Right atrium auricular region (tissue), 2 donors: ENCODE measurements at regions not wholly inside any gene's neighbourhood (a gene's known extent, or its start where the extent isn't known, plus 50 kb on each side); places are given as distances from the start of the nearest gene placed in this dataset.

Experiments
- DNase-seq: peaks from one replicate; pipeline ENCODE4 v3.0.0-alpha.2; 2019; ENCODE audit warnings: low spot score
- H3K27ac ChIP-seq, 2 donors: fragments of 200-600 bp; sonication (generic); 1 replicate in 1 of 2; 2 replicates in 1 of 2; pipeline ENCODE4 v1.5.1; 2016 to 2019
- H3K27me3 ChIP-seq, 2 donors: fragments of 200-600 bp; sonication (generic); one replicate each; pipeline versions ENCODE4 v1.5.1 to v1.6.0; 2017 to 2019
- H3K36me3 ChIP-seq: fragments of 200-600 bp; sonication (generic); one replicate; pipeline ENCODE4 v1.5.1; 2016
- H3K4me1 ChIP-seq, 2 donors: fragments of 200-600 bp; sonication (generic); one replicate each; pipeline versions ENCODE4 v1.5.1 to v1.6.0; 2017 to 2019
- H3K4me3 ChIP-seq, 2 donors: fragments of 200-600 bp; sonication (generic); 1 replicate in 1 of 2; 2 replicates in 1 of 2; pipeline ENCODE4 v1.5.1; 2017 to 2019; ENCODE audit warnings: mild to moderate bottlenecking in 1 of 2, moderate library complexity in 1 of 2
- H3K9me3 ChIP-seq, 2 donors: fragments of 200-600 bp; sonication (generic); one replicate each; pipeline ENCODE4 v1.5.1; 2019
- CTCF ChIP-seq, 2 donors: fragments of 200-600 bp; sonication (generic); IDR thresholded peaks; one replicate each; pipeline ENCODE4 v1.5.1; 2019; ENCODE audit warnings: antibody characterized with exemption in 2 of 2

- DNase-seq, result no peak
- no peaks in the 10 kb centered on the region for H3K4me1 ChIP-seq
- H3K9me3 ChIP-seq, result no peaks in the 10 kb centered on the region
- no peak for TF ChIP-seq CTCF (IDR thresholded peaks at IDR 0.05)
- no peak overlapping the region for H3K4me3 ChIP-seq
- no peak overlapping the region for H3K27ac ChIP-seq
- no peaks in the 10 kb centered on the region for H3K27me3 ChIP-seq
- no peaks in the 10 kb centered on the region for H3K36me3 ChIP-seq
These were observed 105.6 kb upstream of the HES1 start for GRCh38 chr3:194030372-194030771.

DNA sequence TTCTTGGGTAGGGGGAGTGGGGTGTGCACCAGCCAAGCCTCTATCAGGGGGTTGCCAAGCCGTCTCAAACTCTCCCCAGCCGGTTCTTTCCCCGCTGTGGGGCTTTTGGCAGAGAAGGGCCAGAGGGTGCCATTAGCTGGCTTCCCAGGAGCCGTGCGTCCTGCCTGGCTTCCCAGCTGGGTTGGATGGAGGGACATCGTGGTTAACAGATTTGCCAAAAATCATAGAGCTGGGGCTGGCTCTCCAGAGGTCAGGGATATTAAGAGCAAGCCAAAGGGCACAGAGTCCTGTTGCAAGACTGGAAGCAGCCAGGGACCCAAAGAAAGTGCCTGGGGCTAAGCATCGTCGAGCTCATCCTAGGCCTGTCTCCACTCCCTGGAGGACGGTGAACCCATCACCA, 104.6 kb upstream of the HES1 start:
- no peak for TF ChIP-seq CTCF (IDR thresholded peaks at IDR 0.05)
- Histone ChIP-seq H3K36me3 (no peaks in the 10 kb centered on the region), H3K27ac (no peak overlapping the region), H3K27me3 (no peaks in the 10 kb centered on the region), H3K4me1 (no peaks in the 10 kb centered on the region), H3K4me3 (no peak overlapping the region), H3K9me3 (no peaks in the 10 kb centered on the region)
- DNase-seq, result no peak

GRCh38 chr3:194031867-194032635, 103.9 kb upstream of the HES1 start:
- Histone ChIP-seq H3K27ac (no peak overlapping the region), H3K27me3 (no peaks in the 10 kb centered on the region), H3K4me3 (no peak overlapping the region), H3K9me3 (no peaks in the 10 kb centered on the region), H3K4me1 (no peaks in the 10 kb centered on the region), H3K36me3 (no peaks in the 10 kb centered on the region)
- DNase-seq, result no peak
- no peak for TF ChIP-seq CTCF (IDR thresholded peaks at IDR 0.05)

GRCh38 chr3:194032828-194033435, 103.0 kb upstream of the HES1 start:
- no peaks in the 10 kb centered on the region for H3K4me1 ChIP-seq
- DNase-seq, result no peak
- H3K27ac ChIP-seq, result no peak overlapping the region
- no peaks in the 10 kb centered on the region for H3K9me3 ChIP-seq
- no peak for TF ChIP-seq CTCF (IDR thresholded peaks at IDR 0.05)
- H3K4me3 ChIP-seq, result no peak overlapping the region
- H3K27me3 ChIP-seq, result no peaks in the 10 kb centered on the region
- H3K36me3 ChIP-seq, result no peaks in the 10 kb centered on the region

DNA sequence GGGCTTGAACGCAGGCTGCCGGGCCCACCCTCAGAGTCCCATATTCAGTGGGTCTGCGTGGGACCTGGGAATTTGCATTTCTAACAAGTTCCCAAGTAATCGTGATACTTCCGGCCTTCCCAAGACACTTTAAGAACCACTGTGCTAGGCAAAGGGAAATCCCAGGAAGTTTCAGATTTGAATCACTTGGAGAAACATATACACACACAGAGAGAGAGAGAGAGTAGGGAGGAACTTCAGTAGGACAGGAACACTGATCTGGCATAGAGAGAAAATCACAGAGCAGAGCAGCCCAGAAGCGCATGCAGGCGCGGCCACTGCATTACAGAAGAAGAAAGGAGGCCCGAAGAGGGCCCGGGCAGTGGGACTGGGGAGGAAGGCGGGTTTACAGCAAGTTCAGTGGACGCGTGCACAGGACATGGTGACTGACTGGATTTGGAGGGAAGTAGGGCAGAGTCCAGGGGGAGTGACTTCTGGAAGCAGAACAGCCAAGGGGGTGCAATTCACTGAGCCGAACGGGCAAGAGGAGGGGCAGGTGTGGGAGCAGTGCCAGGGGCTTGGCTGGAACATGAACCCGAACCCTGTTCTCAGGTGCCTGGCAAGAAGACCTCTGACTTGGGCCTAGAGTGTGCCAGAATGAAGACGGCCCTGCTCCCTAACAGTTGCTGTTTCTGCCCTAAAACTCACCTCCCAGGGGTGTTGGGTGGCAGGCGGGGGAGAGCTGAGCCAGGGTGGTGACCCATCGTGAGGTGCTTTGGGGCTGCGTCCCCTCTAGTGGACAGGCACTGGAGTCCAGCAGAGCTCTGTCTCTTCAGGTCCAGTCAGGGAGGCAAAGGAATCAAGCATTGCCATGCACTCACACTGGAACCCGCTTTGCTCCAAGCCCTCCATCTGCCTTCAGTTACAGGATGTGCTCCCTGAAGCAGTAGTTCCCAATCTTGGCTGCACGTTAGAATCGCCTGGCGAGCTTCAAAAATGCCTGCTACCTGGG, 101.3 kb upstream of the HES1 start:
- Histone ChIP-seq H3K27ac (no peak overlapping the region), H3K27me3 (no peaks in the 10 kb centered on the region), H3K4me3 (no peak overlapping the region), H3K9me3 (no peaks in the 10 kb centered on the region), H3K4me1 (no peaks in the 10 kb centered on the region), H3K36me3 (no peaks in the 10 kb centered on the region)
- no peak for DNase-seq
- no peak for TF ChIP-seq CTCF (IDR thresholded peaks at IDR 0.05)
